ENCODE measurements at regions not wholly inside any gene's neighbourhood (a gene's known extent, or its start where the extent isn't known, plus 50 kb on each side); places are given as distances from the start of the nearest gene placed in this dataset.

- no peak for TF ChIP-seq KDM1A (IDR thresholded peaks at IDR 0.05; ENCODE audit: low read depth)
- TF ChIP-seq RFX5 (IDR thresholded peaks at IDR 0.05) = no peak
- TF ChIP-seq HMGXB4 (CRISPR knock-in tag; IDR thresholded peaks at IDR 0.05; ENCODE audit: borderline replicate concordance) = no peak
- TF ChIP-seq CTCF (IDR thresholded peaks at IDR 0.05) = no peak
- no peak for TF ChIP-seq SREBF2 (IDR thresholded peaks at IDR 0.05)
- TF ChIP-seq FOSB (CRISPR knock-in tag; IDR thresholded peaks at IDR 0.05) = no peak
- TF ChIP-seq USF2 (IDR thresholded peaks at IDR 0.05) = no peak
- no peak for TF ChIP-seq CHD4 (IDR thresholded peaks at IDR 0.05; ENCODE audit: borderline replicate concordance)
- TF ChIP-seq FOXS1 (CRISPR knock-in tag; IDR thresholded peaks at IDR 0.05) = no peak
- TF ChIP-seq POLR2A (IDR thresholded peaks at IDR 0.05; ENCODE audit: low read length) = no peak
- no peak for TF ChIP-seq ZFP36 (IDR thresholded peaks at IDR 0.05; ENCODE audit: borderline replicate concordance, partially characterized antibody)
- no peak for TF ChIP-seq JUNB (IDR thresholded peaks at IDR 0.05)
- TF ChIP-seq CEBPB (IDR thresholded peaks at IDR 0.05) = no peak
Observed at GRCh38 chr7:81232084-81232799, 313.4 kb upstream of the SEMA3C start.
